Gastroesophageal sphincter (tissue), 4 donors: ENCODE measurements at regions not wholly inside any gene's neighbourhood (a gene's known extent, or its start where the extent isn't known, plus 50 kb on each side); places are given as distances from the start of the nearest gene placed in this dataset.

Source experiments
- ATAC-seq: fragments of 150-250 bp; one replicate; pipeline ENCODE4 v1.9.1; 2016; ENCODE audit warnings: mild to moderate bottlenecking, moderate library complexity
- H3K27ac ChIP-seq, 4 donors: fragments of 200-600 bp; sonication (generic) in 3 of 4; 1 replicate in 3 of 4; 2 replicates in 1 of 4; pipeline ENCODE4 v1.5.1; 2016 to 2019
- H3K27me3 ChIP-seq: fragments of 200-600 bp; sonication (generic); one replicate; pipeline ENCODE4 v1.5.1; 2019
- H3K36me3 ChIP-seq, 2 donors: fragments of 200-600 bp; sonication (generic); one replicate each; pipeline ENCODE4 v1.5.1; 2019; ENCODE audit warnings: control low read depth in 1 of 2
- H3K4me1 ChIP-seq, 3 donors: fragments of 200-600 bp; sonication (generic); 1 replicate in 2 of 3; 2 replicates in 1 of 3; pipeline ENCODE4 v1.5.1; 2016 to 2019; ENCODE audit warnings: control low read depth in 2 of 3
- H3K4me3 ChIP-seq, 2 donors: fragments of 200-600 bp; sonication (generic); one replicate each; pipeline ENCODE4 v1.5.1; 2019; ENCODE audit warnings: mild to moderate bottlenecking in 1 of 2, moderate library complexity in 1 of 2
- H3K9me3 ChIP-seq, 3 donors: fragments of 200-600 bp; sonication (generic); one replicate each; pipeline ENCODE4 v1.5.1; 2017 to 2019; ENCODE audit warnings: control low read depth in 2 of 3
- CTCF ChIP-seq, 4 experiments: fragments of 200-600 bp in 2 of 4; fragments of 450-650 bp in 2 of 4; sonication (generic) in 1 of 4; IDR thresholded peaks; one replicate each; pipeline ENCODE4 v1.5.1; 2017 to 2019; ENCODE audit warnings: antibody characterized with exemption in 4 of 4, mild to moderate bottlenecking in 2 of 4, moderate library complexity in 2 of 4
- EP300 ChIP-seq: sonication (generic); formaldehyde crosslinking; IDR thresholded peaks from one replicate; pipeline ENCODE4 v1.6.1; 2017; ENCODE audit warnings: antibody characterized with exemption, mild to moderate bottlenecking
- POLR2A ChIP-seq, 2 donors: fragments of 450-650 bp; IDR thresholded peaks; one replicate each; pipeline ENCODE4 v1.6.1; 2017; ENCODE audit warnings: antibody characterized with exemption in 2 of 2, mild to moderate bottlenecking in 2 of 2, moderate library complexity in 1 of 2
- POLR2AphosphoS5 ChIP-seq: sonication (generic); formaldehyde crosslinking; IDR thresholded peaks from one replicate; pipeline ENCODE4 v1.6.1; 2017; ENCODE audit warnings: antibody characterized with exemption
- WGBS, 2 donors: methylation state at CpG; one replicate each; pipeline ENCODE4 v1.1.5; 2018; ENCODE audit warnings: low coverage in 1 of 2; 5-methylcytosine and 5-hydroxymethylcytosine counted together

- no peak for TF ChIP-seq POLR2A (IDR thresholded peaks at IDR 0.05)
- no peak overlapping the region for H3K4me3 ChIP-seq
- ATAC-seq: no peak
Observed at GRCh38 chr20:60528141-60528540, 569.9 kb downstream of the CDH26 start.

GRCh38 chr20:60529149-60529548 is 570.9 kb downstream of the CDH26 start:
- no peak overlapping the region for H3K4me3 ChIP-seq
- H3K27ac ChIP-seq: no peak overlapping the region
- H3K4me1 ChIP-seq: no peaks in the 10 kb centered on the region
- 63 to 64% methylated on average over 5 of the region's 5 CpGs for WGBS, 2 donors
- TF ChIP-seq POLR2A (IDR thresholded peaks at IDR 0.05) (no peak), POLR2AphosphoS5 (no peak), CTCF (IDR thresholded peaks at IDR 0.05) (no peak), EP300 (no peak)
- no peak for ATAC-seq
- no peaks in the 10 kb centered on the region for H3K9me3 ChIP-seq
- no peaks in the 10 kb centered on the region for H3K27me3 ChIP-seq
- no peaks in the 10 kb centered on the region for H3K36me3 ChIP-seq

More at GRCh38 chr20:60528141-60528540, 569.9 kb downstream of the CDH26 start:
- Histone ChIP-seq H3K36me3 (no peaks in the 10 kb centered on the region), H3K4me1 (no peaks in the 10 kb centered on the region), H3K27ac (no peak overlapping the region), H3K27me3 (no peaks in the 10 kb centered on the region), H3K9me3 (no peaks in the 10 kb centered on the region)
- WGBS, 2 donors: 67 to 75% methylated on average over 3 to 5 of the region's 5 CpGs

- 47 to 71% methylated on average over 1 to 2 of the region's 3 CpGs for WGBS, 2 donors
- Histone ChIP-seq H3K27me3 (peaks cover 11% of the 10 kb centered on the region), H3K4me3 (no peak overlapping the region), H3K4me1 (no peaks in the 10 kb centered on the region), H3K36me3 (no peaks in the 10 kb centered on the region), H3K27ac (no peak overlapping the region), H3K9me3 (no peaks in the 10 kb centered on the region)
- ATAC-seq: no peak
- TF ChIP-seq CTCF (IDR thresholded peaks at IDR 0.05) (no peak), POLR2A (IDR thresholded peaks at IDR 0.05) (no peak), POLR2AphosphoS5 (no peak), EP300 (no peak)
Observed at GRCh38 chr20:60535211-60535610, 577.0 kb downstream of the CDH26 start.

- Histone ChIP-seq H3K9me3 (peaks cover 0 to 10% (median 0%) of the 10 kb centered on the region in 3 donors), H3K36me3 (no peaks in the 10 kb centered on the region), H3K27me3 (peaks cover 7% of the 10 kb centered on the region), H3K27ac (no peak overlapping the region), H3K4me3 (no peak overlapping the region), H3K4me1 (no peaks in the 10 kb centered on the region)
- WGBS, 2 donors: 23 to 39% methylated on average over 3 of the region's 3 CpGs
- TF ChIP-seq CTCF (IDR thresholded peaks at IDR 0.05) (no peak), POLR2A (IDR thresholded peaks at IDR 0.05) (no peak), EP300 (no peak), POLR2AphosphoS5 (no peak)
- no peak for ATAC-seq
Observed at GRCh38 chr20:60540591-60540990, 582.4 kb downstream of the CDH26 start.

- no peaks in the 10 kb centered on the region for H3K4me1 ChIP-seq
- no peak for ATAC-seq
- H3K27ac ChIP-seq: no peak overlapping the region
- TF ChIP-seq POLR2AphosphoS5 (no peak), POLR2A (IDR thresholded peaks at IDR 0.05) (no peak), EP300 (no peak), CTCF (IDR thresholded peaks at IDR 0.05) (no peak)
- WGBS, 2 donors: 16 to 31% methylated on average over 5 of the region's 5 CpGs
- H3K9me3 ChIP-seq: peaks cover 0 to 20% (median 0%) of the 10 kb centered on the region in 3 donors
- H3K27me3 ChIP-seq: peaks cover 4% of the 10 kb centered on the region
- no peaks in the 10 kb centered on the region for H3K36me3 ChIP-seq
- no peak overlapping the region for H3K4me3 ChIP-seq
Observed at GRCh38 chr20:60541991-60542390, 583.8 kb downstream of the CDH26 start.
